ENCODE measurements at regions not wholly inside any gene's neighbourhood (a gene's known extent, or its start where the extent isn't known, plus 50 kb on each side); places are given as distances from the start of the nearest gene placed in this dataset.
A peak's percentile ranks its signal among the peaks of the same experiment; 100 is the strongest.

DNA sequence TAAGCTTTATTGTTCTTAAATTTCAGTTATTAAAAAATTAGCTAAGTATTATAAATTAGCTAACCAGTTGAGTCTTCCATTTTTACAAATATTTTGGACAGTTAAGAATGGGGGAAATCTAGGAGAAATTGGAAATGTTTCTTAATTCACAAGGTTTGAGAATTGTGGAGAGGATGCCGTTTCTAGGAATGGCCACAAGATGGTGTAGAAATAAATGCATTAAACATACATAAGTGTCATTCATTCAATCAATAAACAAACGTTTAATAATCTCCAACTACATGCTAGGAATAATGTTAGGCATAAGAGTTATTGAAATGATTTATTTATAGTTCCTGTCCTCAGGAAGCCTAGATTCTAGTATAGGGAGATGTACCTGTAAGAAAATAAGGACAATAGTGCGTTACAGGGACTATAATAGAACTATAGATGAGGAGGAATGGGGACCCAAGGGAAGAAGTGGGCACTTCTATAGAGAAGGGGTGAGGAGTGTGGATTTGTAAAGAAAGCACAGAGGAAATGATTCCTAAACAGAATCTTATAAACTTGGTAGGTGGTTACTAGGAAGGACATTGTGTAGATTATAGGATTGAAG, 195.7 kb upstream of the ANK2 start:
- TF ChIP-seq ETV1 (tag; conservative IDR thresholded peaks at IDR 0.05; ENCODE audit: low read depth) = no peak
- peak in 1 of 2 experiments; percentile 18; a peak in 1 of 4 replicates for TF ChIP-seq RAD21 (CRISPR knock-in tag; conservative IDR thresholded peaks at IDR 0.05 in 1 of 2, IDR thresholded peaks at IDR 0.05 in 1 of 2)
- WGBS (ENCODE audit: insufficient coverage, low coverage, missing lambda C conversion rate) = 0% methylated on average over 3 of the region's 3 CpGs
- FAIRE-seq = no peak

DNA sequence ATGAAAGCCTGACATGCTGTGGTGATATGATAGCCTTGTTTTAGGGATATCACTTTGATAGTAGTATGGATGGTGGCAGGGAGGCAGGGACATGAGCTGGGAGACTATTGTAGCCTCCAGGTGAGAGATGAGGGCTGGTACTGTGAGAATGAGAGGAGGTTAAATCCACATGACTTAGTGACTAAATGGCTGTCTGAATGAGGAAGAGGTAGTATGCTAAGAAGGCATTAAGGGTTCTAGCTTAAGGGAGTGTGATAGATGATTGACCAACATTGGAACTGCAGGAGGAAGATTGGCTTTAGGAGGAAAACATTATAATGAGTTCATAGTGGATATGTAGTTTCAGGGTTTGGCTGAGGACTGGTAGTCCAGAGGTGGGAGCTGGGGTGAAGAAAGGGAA, 195.0 kb upstream of the ANK2 start:
- no TSS peak for BruUV-seq (replicated peaks)
- no peaks in the 10 kb centered on the region for H3K79me2 ChIP-seq (ENCODE audit: control insufficient read depth, insufficient read depth, low read length)
- H3K4me2 ChIP-seq (ENCODE audit: insufficient read depth, low read length) = no peak overlapping the region
- H3K9me3 ChIP-seq (replicated peaks; ENCODE audit: control insufficient read depth, insufficient read depth, low read depth, low read length) = no peaks in the 10 kb centered on the region
- no peak overlapping the region for H3K9ac ChIP-seq (ENCODE audit: insufficient read depth in 1 of 2, low read depth in 2 of 2, low read length in 2 of 2)
- H3K27me3 ChIP-seq (ENCODE audit: control insufficient read depth in 2 of 2, insufficient read depth in 2 of 2, low read length in 2 of 2) = no peaks in the 10 kb centered on the region; a peak in 1 of 5 replicates
- no peaks in the 10 kb centered on the region for H3K36me3 ChIP-seq (ENCODE audit: control insufficient read depth, insufficient read depth, low read length)
- H2AFZ ChIP-seq (ENCODE audit: low read depth, low read length) = no peak overlapping the region
- ChIA-PET POLR2A (no interaction called here), CTCF (ENCODE audit: low intra/inter-chr PET ratio) (no interaction called here)
- no peaks in the 10 kb centered on the region for H3K9me1 ChIP-seq (ENCODE audit: control insufficient read depth, insufficient read depth, low read length)
- no peaks in the 10 kb centered on the region for H4K20me1 ChIP-seq (replicated peaks; ENCODE audit: control insufficient read depth, insufficient read depth, low read length)
- no peak for FAIRE-seq
- intact Hi-C loops (cut with micrococcal nuclease) = loop anchor here (5.0 kb wide), 1 partner anchor 83 kb away; no protein-coding TSS in a partner anchor
- H3K27ac ChIP-seq (ENCODE audit: extremely low read depth, low read depth, low read length) = no peak overlapping the region
- H3K4me3 ChIP-seq = no peak overlapping the region
- ATAC-seq = no peak
- in situ Hi-C loops (cut with MboI) = no loop called here
- H3K4me1 ChIP-seq (replicated peaks in 1 of 2; ENCODE audit: control insufficient read depth in 2 of 2, insufficient read depth in 2 of 2, low read length in 2 of 2) = no peaks in the 10 kb centered on the region
- DNase-seq (ENCODE audit: extremely low read depth in 1 of 4, low spot score in 3 of 4) = no peak
- no peak for TF ChIP-seq DNMT1 (IDR thresholded peaks at IDR 0.05)
- TF ChIP-seq, protein P1, sequence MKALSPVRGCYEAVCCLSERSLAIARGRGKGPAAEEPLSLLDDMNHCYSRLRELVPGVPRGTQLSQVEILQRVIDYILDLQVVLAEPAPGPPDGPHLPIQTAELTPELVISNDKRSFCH (CRISPR knock-in tag; IDR thresholded peaks at IDR 0.05) = no peak
- TF ChIP-seq, protein P1 (tag; IDR thresholded peaks at IDR 0.05) = no peak
- TF ChIP-seq, protein P2, sequence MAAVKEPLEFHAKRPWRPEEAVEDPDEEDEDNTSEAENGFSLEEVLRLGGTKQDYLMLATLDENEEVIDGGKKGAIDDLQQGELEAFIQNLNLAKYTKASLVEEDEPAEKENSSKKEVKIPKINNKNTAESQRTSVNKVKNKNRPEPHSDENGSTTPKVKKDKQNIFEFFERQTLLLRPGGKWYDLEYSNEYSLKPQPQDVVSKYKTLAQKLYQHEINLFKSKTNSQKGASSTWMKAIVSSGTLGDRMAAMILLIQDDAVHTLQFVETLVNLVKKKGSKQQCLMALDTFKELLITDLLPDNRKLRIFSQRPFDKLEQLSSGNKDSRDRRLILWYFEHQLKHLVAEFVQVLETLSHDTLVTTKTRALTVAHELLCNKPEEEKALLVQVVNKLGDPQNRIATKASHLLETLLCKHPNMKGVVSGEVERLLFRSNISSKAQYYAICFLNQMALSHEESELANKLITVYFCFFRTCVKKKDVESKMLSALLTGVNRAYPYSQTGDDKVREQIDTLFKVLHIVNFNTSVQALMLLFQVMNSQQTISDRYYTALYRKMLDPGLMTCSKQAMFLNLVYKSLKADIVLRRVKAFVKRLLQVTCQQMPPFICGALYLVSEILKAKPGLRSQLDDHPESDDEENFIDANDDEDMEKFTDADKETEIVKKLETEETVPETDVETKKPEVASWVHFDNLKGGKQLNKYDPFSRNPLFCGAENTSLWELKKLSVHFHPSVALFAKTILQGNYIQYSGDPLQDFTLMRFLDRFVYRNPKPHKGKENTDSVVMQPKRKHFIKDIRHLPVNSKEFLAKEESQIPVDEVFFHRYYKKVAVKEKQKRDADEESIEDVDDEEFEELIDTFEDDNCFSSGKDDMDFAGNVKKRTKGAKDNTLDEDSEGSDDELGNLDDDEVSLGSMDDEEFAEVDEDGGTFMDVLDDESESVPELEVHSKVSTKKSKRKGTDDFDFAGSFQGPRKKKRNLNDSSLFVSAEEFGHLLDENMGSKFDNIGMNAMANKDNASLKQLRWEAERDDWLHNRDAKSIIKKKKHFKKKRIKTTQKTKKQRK (IDR thresholded peaks at IDR 0.05; ENCODE audit: borderline replicate concordance, low read depth, low read length) = no peak
- TF ChIP-seq CHCHD3 (CRISPR knock-in tag; IDR thresholded peaks at IDR 0.05) = no peak
- TF ChIP-seq ZNF584 (CRISPR knock-in tag; IDR thresholded peaks at IDR 0.05; ENCODE audit: low read depth) = no peak
- TF ChIP-seq GABPB2 (CRISPR knock-in tag; conservative IDR thresholded peaks at IDR 0.05) = no peak
- no peak for TF ChIP-seq SNIP1 (IDR thresholded peaks at IDR 0.05; ENCODE audit: low read depth)
- TF ChIP-seq MXI1 (IDR thresholded peaks at IDR 0.05; ENCODE audit: low read depth, low read length) = no peak
- no peak for TF ChIP-seq TBP (optimal IDR thresholded peaks at IDR 0.05; ENCODE audit: low read depth, low read length)
- TF ChIP-seq ASH1L (IDR thresholded peaks at IDR 0.05; ENCODE audit: borderline replicate concordance, low read depth, partially characterized antibody) = no peak

More for the DNA sequence above, 195.7 kb upstream of the ANK2 start:
- in situ Hi-C loops (cut with MboI) = no loop called here
- BruUV-seq (replicated peaks) = no TSS peak
- no peaks in the 10 kb centered on the region for H3K9me1 ChIP-seq (ENCODE audit: control insufficient read depth, insufficient read depth, low read length)
- no peak overlapping the region for H3K4me3 ChIP-seq
- no peaks in the 10 kb centered on the region for H3K4me1 ChIP-seq (replicated peaks in 1 of 2; ENCODE audit: control insufficient read depth in 2 of 2, insufficient read depth in 2 of 2, low read length in 2 of 2)
- H4K20me1 ChIP-seq (replicated peaks; ENCODE audit: control insufficient read depth, insufficient read depth, low read length) = no peaks in the 10 kb centered on the region
- H3K79me2 ChIP-seq (ENCODE audit: control insufficient read depth, insufficient read depth, low read length) = no peaks in the 10 kb centered on the region
- DNase-seq (ENCODE audit: extremely low read depth in 1 of 4, low spot score in 3 of 4) (no peak), ATAC-seq (no peak)
- intact Hi-C loops (cut with micrococcal nuclease) = loop anchor here (5.0 kb wide), 1 partner anchor 84 kb away; no protein-coding TSS in a partner anchor
- no peaks in the 10 kb centered on the region; a peak in 1 of 5 replicates for H3K27me3 ChIP-seq (ENCODE audit: control insufficient read depth in 2 of 2, insufficient read depth in 2 of 2, low read length in 2 of 2)
- POLR2A ChIA-PET = no interaction called here
- no peak overlapping the region for H3K27ac ChIP-seq (ENCODE audit: extremely low read depth, low read depth, low read length)
- H3K9ac ChIP-seq (ENCODE audit: insufficient read depth in 1 of 2, low read depth in 2 of 2, low read length in 2 of 2) = no peak overlapping the region
- H3K9me3 ChIP-seq (replicated peaks; ENCODE audit: control insufficient read depth, insufficient read depth, low read depth, low read length) = no peaks in the 10 kb centered on the region
- H2AFZ ChIP-seq (ENCODE audit: low read depth, low read length) = no peak overlapping the region
- no peaks in the 10 kb centered on the region for H3K36me3 ChIP-seq (ENCODE audit: control insufficient read depth, insufficient read depth, low read length)
- H3K4me2 ChIP-seq (ENCODE audit: insufficient read depth, low read length) = no peak overlapping the region
- CTCF ChIA-PET (ENCODE audit: low intra/inter-chr PET ratio) = no interaction called here
